Lung (tissue), 11 donors: ENCODE measurements at regions not wholly inside any gene's neighbourhood (a gene's known extent, or its start where the extent isn't known, plus 50 kb on each side); places are given as distances from the start of the nearest gene placed in this dataset.
"Not testable (repeated sequence)": the region's sequence is repeated elsewhere in the genome, so short reads cannot be mapped to it uniquely, and the experiment has no call there.

ENCODE experiments used
- ATAC-seq: fragments of 200-7000 bp; cut with Tn5 transposase; one replicate; pipeline ENCODE4 v1.9.1; 2020; ENCODE audit warnings: moderate number of reproducible peaks; ENCODE audit not compliant: insufficient read depth, low FRiP score
- DNase-seq, 3 donors: peaks; one replicate each; pipeline ENCODE4 v3.0.0-alpha.2; 2013 to 2017
- H3K27ac ChIP-seq, 2 donors: one replicate each; pipeline ENCODE4 v1.5.1; 2013; ENCODE audit warnings: mild to moderate bottlenecking in 2 of 2, moderate library complexity in 2 of 2, control low read depth in 1 of 2, inconsistent platforms in 1 of 2, low read depth in 1 of 2, low read length in 1 of 2
- H3K27me3 ChIP-seq, 3 donors: one replicate each; pipeline ENCODE4 v1.5.1; 2013; ENCODE audit warnings: low read length in 2 of 3; ENCODE audit not compliant: control insufficient read depth in 3 of 3, insufficient read depth in 3 of 3
- H3K36me3 ChIP-seq, 4 donors: one replicate each; pipeline ENCODE4 v1.5.1; 2013; ENCODE audit warnings: low read length in 4 of 4, mild to moderate bottlenecking in 1 of 4, moderate library complexity in 1 of 4; ENCODE audit not compliant: control insufficient read depth in 4 of 4, insufficient read depth in 4 of 4
- H3K4me1 ChIP-seq, 5 donors: one replicate each; pipeline ENCODE4 v1.5.1; 2013; ENCODE audit warnings: low read length in 5 of 5, mild to moderate bottlenecking in 2 of 5, moderate library complexity in 1 of 5; ENCODE audit not compliant: control insufficient read depth in 5 of 5, insufficient read depth in 5 of 5
- H3K4me3 ChIP-seq: one replicate; pipeline ENCODE4 v1.5.1; 2013; ENCODE audit warnings: mild to moderate bottlenecking, control low read depth, moderate library complexity
- H3K9ac ChIP-seq, 2 donors: one replicate each; pipeline ENCODE4 v1.5.1; 2013; ENCODE audit warnings: low read length in 2 of 2, control low read depth in 1 of 2; ENCODE audit not compliant: insufficient read depth in 1 of 2
- H3K9me3 ChIP-seq, 4 donors: one replicate each; pipeline ENCODE4 v1.5.1; 2013; ENCODE audit warnings: low read length in 3 of 4, mild to moderate bottlenecking in 1 of 4, moderate library complexity in 1 of 4; ENCODE audit not compliant: control insufficient read depth in 4 of 4, insufficient read depth in 3 of 4
- WGBS, 2 donors: extraction: QIAGEN DNeasy Blood & Tissue Kit; methylation state at CpG; one replicate each; pipeline ENCODE4 v1.1.7; 2013; 5-methylcytosine and 5-hydroxymethylcytosine counted together
- TF ChIP-seq, protein P1 (sequence below): IDR thresholded peaks from 2 replicates; pipeline ENCODE4 v1.5.1; 2012; ENCODE audit warnings: mild to moderate bottlenecking; ENCODE audit errors: control extremely low read depth, extremely low read depth
- donor health status: control.
- donor health status: control.
- donor health status: Bipolar disorder and iron deficiency.
- donor health status: healthy.
- donor health status: DM: yes; HTN: yes; CAD: no.

DNA sequence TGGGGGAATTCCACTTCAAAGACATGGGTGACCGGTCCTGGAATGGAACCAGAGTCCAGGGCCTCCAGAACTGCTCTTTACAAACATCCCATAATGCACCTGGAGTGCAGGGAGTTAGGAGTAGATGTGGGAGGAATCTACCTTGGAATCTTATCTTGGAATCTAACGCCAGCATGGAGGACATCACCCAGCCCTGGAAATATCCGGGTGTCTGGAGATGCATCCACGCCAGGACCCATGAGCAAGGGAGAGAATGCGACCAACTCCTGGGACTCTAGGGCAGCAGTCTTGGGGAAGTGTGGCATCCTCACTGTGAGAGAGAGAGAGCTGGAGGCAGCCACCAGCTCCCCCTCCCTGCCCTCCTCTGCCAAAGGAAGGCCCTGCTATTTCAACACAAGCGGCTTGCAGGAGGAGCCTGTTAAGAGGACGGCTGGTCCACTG, 211.8 kb downstream of the UQCRFS1 start:
- Histone ChIP-seq H3K36me3 (no peaks in the 10 kb centered on the region), H3K9ac (no peak overlapping the region)
- ATAC-seq: no peak

DNA sequence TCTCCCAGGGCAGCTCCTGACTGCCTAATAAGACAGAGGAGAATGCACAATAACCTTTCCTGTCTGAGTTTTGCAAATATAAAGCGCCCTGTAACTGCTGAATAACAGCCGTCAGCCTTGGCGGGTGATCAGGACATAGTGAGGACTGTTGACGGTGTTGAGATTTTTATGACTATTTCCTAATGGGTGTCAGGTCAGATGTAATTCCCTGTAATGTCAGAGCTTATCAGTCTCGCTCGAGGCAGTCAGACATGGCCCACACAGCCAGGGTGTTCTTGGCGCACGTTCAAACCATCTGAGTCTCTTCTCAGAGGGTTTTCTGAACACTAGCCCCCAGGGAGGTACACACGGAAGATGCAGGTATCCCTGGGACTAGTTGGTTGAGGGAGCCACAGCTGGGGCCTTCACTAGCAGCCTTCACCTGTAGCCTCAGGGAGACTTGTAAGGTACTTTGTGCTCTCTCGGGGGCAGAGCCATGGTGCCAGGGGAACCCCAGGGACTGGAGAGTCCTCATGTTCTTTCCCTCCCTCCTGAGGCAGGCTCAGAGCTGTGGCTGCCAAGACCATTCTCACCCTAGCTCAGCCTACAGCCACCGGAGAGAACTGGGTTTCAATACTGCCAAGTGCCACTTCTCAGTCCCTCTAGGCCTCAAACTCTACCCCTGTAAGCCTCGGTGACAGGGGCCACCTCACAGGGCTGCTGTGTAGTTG, 213.1 kb downstream of the UQCRFS1 start:
- Histone ChIP-seq H3K27me3 (peaks cover 0 to 4% (median 0%) of the 10 kb centered on the region in 3 donors), H3K9ac (no peak overlapping the region), H3K36me3 (no peaks in the 10 kb centered on the region), H3K4me3 (no peak overlapping the region), H3K27ac (no peak overlapping the region), H3K9me3 (peaks cover 0 to 20% (median 2%) of the 10 kb centered on the region in 4 donors), H3K4me1 (no peaks in the 10 kb centered on the region)
- TF ChIP-seq, protein P1, sequence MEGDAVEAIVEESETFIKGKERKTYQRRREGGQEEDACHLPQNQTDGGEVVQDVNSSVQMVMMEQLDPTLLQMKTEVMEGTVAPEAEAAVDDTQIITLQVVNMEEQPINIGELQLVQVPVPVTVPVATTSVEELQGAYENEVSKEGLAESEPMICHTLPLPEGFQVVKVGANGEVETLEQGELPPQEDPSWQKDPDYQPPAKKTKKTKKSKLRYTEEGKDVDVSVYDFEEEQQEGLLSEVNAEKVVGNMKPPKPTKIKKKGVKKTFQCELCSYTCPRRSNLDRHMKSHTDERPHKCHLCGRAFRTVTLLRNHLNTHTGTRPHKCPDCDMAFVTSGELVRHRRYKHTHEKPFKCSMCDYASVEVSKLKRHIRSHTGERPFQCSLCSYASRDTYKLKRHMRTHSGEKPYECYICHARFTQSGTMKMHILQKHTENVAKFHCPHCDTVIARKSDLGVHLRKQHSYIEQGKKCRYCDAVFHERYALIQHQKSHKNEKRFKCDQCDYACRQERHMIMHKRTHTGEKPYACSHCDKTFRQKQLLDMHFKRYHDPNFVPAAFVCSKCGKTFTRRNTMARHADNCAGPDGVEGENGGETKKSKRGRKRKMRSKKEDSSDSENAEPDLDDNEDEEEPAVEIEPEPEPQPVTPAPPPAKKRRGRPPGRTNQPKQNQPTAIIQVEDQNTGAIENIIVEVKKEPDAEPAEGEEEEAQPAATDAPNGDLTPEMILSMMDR: no peak
- 72 to 89% methylated on average over 12 of the region's 12 CpGs for WGBS, 2 donors
- peak in 1 of 3 donors; percentile 16 for DNase-seq
- no peak for ATAC-seq

More for the DNA sequence above, 211.8 kb downstream of the UQCRFS1 start:
- H3K4me1 ChIP-seq: no peaks in the 10 kb centered on the region
- peaks cover 0 to 4% (median 0%) of the 10 kb centered on the region in 3 donors for H3K27me3 ChIP-seq
- peak in 2 of 3 donors; percentile 3 to 31 for DNase-seq
- no peak overlapping the region for H3K27ac ChIP-seq
- no peak overlapping the region for H3K4me3 ChIP-seq
- H3K9me3 ChIP-seq: peaks cover 0 to 16% (median 2%) of the 10 kb centered on the region in 4 donors
- 54 to 62% methylated on average over 7 of the region's 7 CpGs for WGBS, 2 donors
- TF ChIP-seq, protein P1: no peak

DNA sequence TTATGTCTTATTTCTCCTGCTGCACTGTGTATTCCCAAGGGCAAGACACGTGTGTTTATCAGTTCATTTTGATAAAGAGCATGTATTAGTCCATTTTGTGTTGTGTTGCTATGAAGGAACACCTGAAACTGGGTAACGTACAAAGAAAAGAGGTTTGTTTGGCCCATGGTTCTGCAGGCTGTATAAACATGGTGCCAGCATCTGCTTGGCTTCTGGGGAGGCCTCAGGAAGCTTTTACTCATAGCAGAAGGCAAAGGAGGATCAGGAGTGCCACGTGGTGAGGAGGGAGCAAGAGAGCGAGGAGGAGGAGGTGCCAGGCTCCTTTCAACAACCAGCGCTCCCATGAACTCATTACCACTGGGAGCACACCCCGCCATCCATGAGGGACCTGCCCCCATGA, 214.0 kb downstream of the UQCRFS1 start:
- TF ChIP-seq, protein P1: no peak
- Histone ChIP-seq H3K36me3 (no peaks in the 10 kb centered on the region), H3K9ac (no peak overlapping the region), H3K27ac (no peak overlapping the region), H3K4me3 (no peak overlapping the region), H3K27me3 (peaks cover 0 to 4% (median 0%) of the 10 kb centered on the region in 3 donors), H3K4me1 (no peaks in the 10 kb centered on the region), H3K9me3 (peaks cover 0 to 25% (median 2%) of the 10 kb centered on the region in 4 donors)
- WGBS, 2 donors: 78 to 86% methylated on average over 6 of the region's 6 CpGs
- DNase-seq: no peak
- ATAC-seq: no peak

DNA sequence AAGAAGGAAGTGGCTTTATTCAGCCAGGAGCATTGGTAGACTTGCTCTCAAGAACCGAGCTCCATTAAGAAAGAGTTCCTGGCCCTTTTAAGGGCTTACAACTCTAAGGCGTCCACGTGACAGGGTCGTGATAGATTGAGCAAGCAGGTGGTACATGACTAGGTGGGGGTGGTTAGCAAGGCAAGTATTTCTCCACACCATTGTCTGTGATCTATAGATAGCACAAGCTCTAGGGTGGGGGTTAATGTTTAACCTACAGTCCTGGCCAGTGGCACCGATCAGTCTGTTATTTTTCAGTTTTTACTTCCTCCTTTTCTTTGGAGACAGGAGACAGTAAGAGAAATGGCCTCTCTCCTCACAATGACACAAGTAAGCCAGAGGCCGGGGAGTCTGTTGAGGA, 215.1 kb downstream of the UQCRFS1 start:
- peaks cover 0 to 28% (median 6%) of the 10 kb centered on the region in 4 donors for H3K9me3 ChIP-seq
- H3K27me3 ChIP-seq, H3K36me3 ChIP-seq, DNase-seq, ATAC-seq, H3K9ac ChIP-seq, H3K27ac ChIP-seq, H3K4me3 ChIP-seq, H3K4me1 ChIP-seq: not testable (repeated sequence)
- 64 to 78% methylated on average over 6 of the region's 6 CpGs for WGBS, 2 donors
